ENCODE measurements at regions not wholly inside any gene's neighbourhood (a gene's known extent, or its start where the extent isn't known, plus 50 kb on each side); places are given as distances from the start of the nearest gene placed in this dataset.

DNA sequence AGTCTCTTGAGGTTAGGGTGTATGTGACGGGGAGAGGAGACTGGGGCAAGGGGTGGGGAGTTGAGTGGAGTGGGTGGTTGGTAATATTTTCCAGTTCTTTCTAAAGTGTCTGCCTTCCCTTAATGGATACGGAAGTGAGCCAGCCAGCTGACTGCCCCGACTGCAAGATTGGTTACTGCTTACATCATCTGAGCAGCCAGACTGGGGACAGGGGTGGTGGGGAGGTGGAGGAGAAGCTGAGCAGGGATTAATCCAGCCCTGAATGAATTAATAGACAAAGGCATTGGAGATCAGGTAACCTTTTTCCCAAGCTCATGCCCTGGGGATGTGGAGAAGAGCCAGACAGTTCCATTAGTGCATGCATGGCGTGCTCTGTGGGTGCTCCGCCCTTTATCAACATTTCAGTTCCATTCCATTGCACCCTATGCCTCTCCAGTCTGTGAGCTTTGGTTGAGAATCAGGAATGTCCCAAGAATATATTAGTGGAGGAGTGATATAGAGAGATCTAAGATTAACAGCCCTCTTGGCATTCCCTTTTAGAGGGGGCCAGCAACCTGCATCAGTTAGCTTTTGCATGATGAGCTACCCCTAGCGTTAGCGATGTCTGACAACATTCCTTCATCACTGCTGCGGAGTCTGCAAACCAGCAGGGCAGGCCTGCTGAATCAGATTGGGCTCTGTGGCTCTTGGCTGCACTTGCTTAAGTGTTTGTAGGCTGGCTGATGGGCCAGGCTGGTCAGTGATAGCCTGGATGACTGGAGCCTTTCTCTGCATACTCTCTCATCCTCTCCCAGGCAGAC lies 67.4 kb downstream of the TNP1 start:
- Histone ChIP-seq H3K4me1 (ENCODE audit: control insufficient read depth in 1 of 2, insufficient read depth in 2 of 2, low read length in 2 of 2) (no peaks in the 10 kb centered on the region), H3K27me3 (ENCODE audit: control insufficient read depth in 1 of 2, insufficient read depth in 2 of 2, low read length in 2 of 2) (no peaks in the 10 kb centered on the region), H3K27ac (ENCODE audit: low read depth, low read length) (no peak overlapping the region), H3K9me3 (ENCODE audit: control insufficient read depth in 1 of 2, low read length in 2 of 2) (no peaks in the 10 kb centered on the region), H3K9ac (ENCODE audit: low read depth in 1 of 2, low read length in 2 of 2) (no peak overlapping the region), H3K36me3 (ENCODE audit: control insufficient read depth in 1 of 2, insufficient read depth in 2 of 2, low read length in 2 of 2) (no peaks in the 10 kb centered on the region), H3K4me3 (ENCODE audit: low read depth in 1 of 2, low read length in 2 of 2) (no peak overlapping the region)

DNA sequence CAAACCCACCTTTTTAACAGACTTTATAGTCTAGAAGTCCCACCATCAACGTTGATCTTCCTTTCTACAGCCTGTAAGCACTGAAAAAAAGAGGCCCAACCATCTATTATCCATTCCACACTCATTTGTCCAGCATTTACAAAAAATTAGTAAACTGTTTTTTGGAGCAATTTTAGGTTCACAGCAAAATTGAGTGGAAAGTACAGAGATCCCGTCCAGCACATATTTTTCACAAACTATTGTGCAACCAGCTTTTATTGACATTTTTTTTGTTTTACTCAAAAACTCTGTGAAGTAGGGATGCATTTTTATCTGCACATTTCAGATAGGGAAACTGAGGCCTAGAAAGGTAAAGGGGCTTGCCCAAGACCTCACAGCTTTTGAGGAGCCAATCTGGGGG lies 68.6 kb downstream of the TNP1 start:
- H3K27me3 ChIP-seq (ENCODE audit: control insufficient read depth in 1 of 2, insufficient read depth in 2 of 2, low read length in 2 of 2) = no peaks in the 10 kb centered on the region
- H3K9me3 ChIP-seq (ENCODE audit: control insufficient read depth in 1 of 2, low read length in 2 of 2) = no peaks in the 10 kb centered on the region
- H3K4me1 ChIP-seq (ENCODE audit: control insufficient read depth in 1 of 2, insufficient read depth in 2 of 2, low read length in 2 of 2) = no peaks in the 10 kb centered on the region
- H3K27ac ChIP-seq (ENCODE audit: low read depth, low read length) = no peak overlapping the region
- no peak overlapping the region for H3K4me3 ChIP-seq (ENCODE audit: low read depth in 1 of 2, low read length in 2 of 2)
- no peaks in the 10 kb centered on the region for H3K36me3 ChIP-seq (ENCODE audit: control insufficient read depth in 1 of 2, insufficient read depth in 2 of 2, low read length in 2 of 2)
- H3K9ac ChIP-seq (ENCODE audit: low read depth in 1 of 2, low read length in 2 of 2) = no peak overlapping the region

GRCh38 chr2:216789081-216789480 lies 70.8 kb downstream of the TNP1 start:
- Histone ChIP-seq H3K36me3 (ENCODE audit: control insufficient read depth in 1 of 2, insufficient read depth in 2 of 2, low read length in 2 of 2) (no peaks in the 10 kb centered on the region), H3K27ac (ENCODE audit: low read depth, low read length) (no peak overlapping the region), H3K4me3 (ENCODE audit: low read depth in 1 of 2, low read length in 2 of 2) (no peak overlapping the region), H3K9me3 (ENCODE audit: control insufficient read depth in 1 of 2, low read length in 2 of 2) (no peaks in the 10 kb centered on the region), H3K4me1 (ENCODE audit: control insufficient read depth in 1 of 2, insufficient read depth in 2 of 2, low read length in 2 of 2) (no peaks in the 10 kb centered on the region), H3K27me3 (ENCODE audit: control insufficient read depth in 1 of 2, insufficient read depth in 2 of 2, low read length in 2 of 2) (no peaks in the 10 kb centered on the region), H3K9ac (ENCODE audit: low read depth in 1 of 2, low read length in 2 of 2) (no peak overlapping the region)

DNA sequence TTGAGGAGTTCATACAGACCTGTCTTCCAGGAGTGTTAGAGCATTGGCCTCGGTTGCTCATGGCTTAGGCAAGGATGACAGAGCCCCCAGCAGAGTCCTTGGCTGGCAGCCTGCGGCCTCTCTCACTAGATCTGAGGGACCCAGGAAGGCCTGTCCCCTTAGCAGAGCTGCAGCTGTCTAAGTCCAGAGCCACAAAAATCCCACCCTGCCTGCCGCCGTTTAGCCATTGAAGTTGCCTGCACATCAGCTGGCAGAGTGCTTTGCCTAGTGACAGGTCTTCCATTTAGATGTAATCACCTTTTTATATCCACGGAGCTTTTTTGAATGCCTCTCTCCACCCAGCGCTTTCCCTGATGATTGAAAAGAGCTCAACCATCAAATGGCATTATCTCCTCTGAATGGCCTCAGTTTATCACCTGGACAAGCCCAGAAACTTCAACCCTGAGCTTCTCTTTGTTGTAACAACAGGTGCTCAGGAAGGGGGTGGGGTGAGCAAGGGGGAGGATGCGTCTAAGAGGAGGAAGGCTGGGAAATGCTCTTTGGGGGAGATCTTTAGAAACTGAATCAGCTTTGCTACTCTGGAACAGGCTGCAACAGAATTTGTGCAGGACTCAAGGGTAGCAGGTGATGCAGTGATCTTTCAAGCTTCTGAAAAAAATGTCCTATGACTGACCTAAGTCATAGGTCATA lies 71.9 kb downstream of the TNP1 start:
- Histone ChIP-seq H3K36me3 (ENCODE audit: control insufficient read depth in 1 of 2, insufficient read depth in 2 of 2, low read length in 2 of 2) (no peaks in the 10 kb centered on the region), H3K27me3 (ENCODE audit: control insufficient read depth in 1 of 2, insufficient read depth in 2 of 2, low read length in 2 of 2) (no peaks in the 10 kb centered on the region), H3K4me1 (ENCODE audit: control insufficient read depth in 1 of 2, insufficient read depth in 2 of 2, low read length in 2 of 2) (no peaks in the 10 kb centered on the region), H3K9me3 (ENCODE audit: control insufficient read depth in 1 of 2, low read length in 2 of 2) (no peaks in the 10 kb centered on the region), H3K9ac (ENCODE audit: low read depth in 1 of 2, low read length in 2 of 2) (no peak overlapping the region), H3K4me3 (ENCODE audit: low read depth in 1 of 2, low read length in 2 of 2) (no peak overlapping the region), H3K27ac (ENCODE audit: low read depth, low read length) (no peak overlapping the region)

DNA sequence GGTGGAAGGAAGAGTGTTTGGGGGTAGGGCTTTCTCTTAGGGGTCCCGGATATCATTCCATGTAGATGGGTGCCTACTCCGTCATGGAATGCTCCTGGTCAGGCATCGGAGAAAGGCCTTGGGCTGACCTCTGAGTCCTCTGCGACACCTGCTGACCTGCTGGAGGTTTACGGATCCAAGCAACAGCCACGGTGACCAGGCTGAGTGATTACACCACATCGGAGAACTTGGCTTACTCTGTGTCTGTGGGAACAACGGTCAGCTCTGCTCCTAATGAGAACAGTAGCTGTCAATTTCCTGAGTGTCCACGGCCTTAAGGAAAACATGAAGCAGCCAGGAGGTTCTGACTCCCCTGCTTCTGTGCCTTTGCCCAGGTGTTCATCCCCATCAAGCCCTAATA lies 73.2 kb downstream of the TNP1 start:
- Histone ChIP-seq H3K27ac (ENCODE audit: low read depth, low read length) (no peak overlapping the region), H3K36me3 (ENCODE audit: control insufficient read depth in 1 of 2, insufficient read depth in 2 of 2, low read length in 2 of 2) (no peaks in the 10 kb centered on the region), H3K9me3 (ENCODE audit: control insufficient read depth in 1 of 2, low read length in 2 of 2) (no peaks in the 10 kb centered on the region), H3K9ac (ENCODE audit: low read depth in 1 of 2, low read length in 2 of 2) (no peak overlapping the region), H3K4me1 (ENCODE audit: control insufficient read depth in 1 of 2, insufficient read depth in 2 of 2, low read length in 2 of 2) (no peaks in the 10 kb centered on the region), H3K4me3 (ENCODE audit: low read depth in 1 of 2, low read length in 2 of 2) (no peak overlapping the region), H3K27me3 (ENCODE audit: control insufficient read depth in 1 of 2, insufficient read depth in 2 of 2, low read length in 2 of 2) (no peaks in the 10 kb centered on the region)

DNA sequence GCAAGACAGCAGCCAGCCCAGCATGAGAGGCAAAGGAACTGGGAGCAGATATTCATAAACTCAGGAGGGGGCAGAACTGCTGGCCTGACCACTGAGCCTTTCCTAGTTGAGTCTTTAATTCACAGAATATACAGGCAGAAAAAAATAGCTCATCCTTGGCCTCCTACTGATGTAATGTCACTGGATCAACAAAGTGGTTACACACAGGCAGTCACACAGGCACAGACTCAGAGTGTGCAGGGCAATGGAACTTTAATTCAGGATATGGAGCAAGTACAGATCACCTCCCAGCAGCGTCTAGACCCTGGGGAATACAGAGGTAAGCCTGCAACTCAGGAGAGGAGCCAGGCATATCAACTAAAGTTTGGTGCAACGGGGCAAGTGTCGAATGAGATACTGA lies 75.4 kb downstream of the TNP1 start:
- Histone ChIP-seq H3K27ac (ENCODE audit: low read depth, low read length) (no peak overlapping the region), H3K9ac (ENCODE audit: low read depth in 1 of 2, low read length in 2 of 2) (no peak overlapping the region), H3K27me3 (ENCODE audit: control insufficient read depth in 1 of 2, insufficient read depth in 2 of 2, low read length in 2 of 2) (no peaks in the 10 kb centered on the region), H3K4me1 (ENCODE audit: control insufficient read depth in 1 of 2, insufficient read depth in 2 of 2, low read length in 2 of 2) (no peaks in the 10 kb centered on the region), H3K36me3 (ENCODE audit: control insufficient read depth in 1 of 2, insufficient read depth in 2 of 2, low read length in 2 of 2) (no peaks in the 10 kb centered on the region), H3K9me3 (ENCODE audit: control insufficient read depth in 1 of 2, low read length in 2 of 2) (no peaks in the 10 kb centered on the region), H3K4me3 (ENCODE audit: low read depth in 1 of 2, low read length in 2 of 2) (no peak overlapping the region)

DNA sequence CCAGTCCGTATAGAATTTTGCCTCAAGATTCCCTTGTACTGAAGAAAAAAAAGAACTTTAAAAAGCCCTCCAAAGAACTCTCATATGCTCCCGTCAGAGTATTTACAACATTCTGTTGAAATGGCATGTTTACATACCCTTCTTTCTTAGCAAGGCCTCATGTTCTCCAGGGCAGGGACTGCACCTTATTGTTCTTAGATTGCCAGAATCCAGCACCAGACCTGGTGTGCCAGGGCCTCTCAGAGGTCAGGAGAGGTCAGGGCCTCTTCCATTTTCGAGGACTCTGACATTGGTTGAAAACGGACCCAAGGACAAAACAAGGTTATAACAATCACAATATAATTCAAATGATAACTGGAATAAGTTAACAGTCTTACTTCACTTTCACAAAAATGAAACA lies 78.2 kb downstream of the TNP1 start:
- H3K4me3 ChIP-seq (ENCODE audit: low read depth in 1 of 2, low read length in 2 of 2) = no peak overlapping the region
- no peak overlapping the region for H3K9ac ChIP-seq (ENCODE audit: low read depth in 1 of 2, low read length in 2 of 2)
- no peaks in the 10 kb centered on the region for H3K9me3 ChIP-seq (ENCODE audit: control insufficient read depth in 1 of 2, low read length in 2 of 2)
- no peaks in the 10 kb centered on the region for H3K27me3 ChIP-seq (ENCODE audit: control insufficient read depth in 1 of 2, insufficient read depth in 2 of 2, low read length in 2 of 2)
- H3K36me3 ChIP-seq (ENCODE audit: control insufficient read depth in 1 of 2, insufficient read depth in 2 of 2, low read length in 2 of 2) = no peaks in the 10 kb centered on the region
- no peak overlapping the region for H3K27ac ChIP-seq (ENCODE audit: low read depth, low read length)
- no peaks in the 10 kb centered on the region for H3K4me1 ChIP-seq (ENCODE audit: control insufficient read depth in 1 of 2, insufficient read depth in 2 of 2, low read length in 2 of 2)

GRCh38 chr2:216780843-216781242 lies 79.0 kb downstream of the TNP1 start:
- H3K27ac ChIP-seq (ENCODE audit: low read depth, low read length) = no peak overlapping the region
- no peak overlapping the region for H3K4me3 ChIP-seq (ENCODE audit: low read depth in 1 of 2, low read length in 2 of 2)
- no peaks in the 10 kb centered on the region for H3K9me3 ChIP-seq (ENCODE audit: control insufficient read depth in 1 of 2, low read length in 2 of 2)
- no peaks in the 10 kb centered on the region for H3K27me3 ChIP-seq (ENCODE audit: control insufficient read depth in 1 of 2, insufficient read depth in 2 of 2, low read length in 2 of 2)
- no peaks in the 10 kb centered on the region for H3K4me1 ChIP-seq (ENCODE audit: control insufficient read depth in 1 of 2, insufficient read depth in 2 of 2, low read length in 2 of 2)
- no peaks in the 10 kb centered on the region for H3K36me3 ChIP-seq (ENCODE audit: control insufficient read depth in 1 of 2, insufficient read depth in 2 of 2, low read length in 2 of 2)
- no peak overlapping the region for H3K9ac ChIP-seq (ENCODE audit: low read depth in 1 of 2, low read length in 2 of 2)

DNA sequence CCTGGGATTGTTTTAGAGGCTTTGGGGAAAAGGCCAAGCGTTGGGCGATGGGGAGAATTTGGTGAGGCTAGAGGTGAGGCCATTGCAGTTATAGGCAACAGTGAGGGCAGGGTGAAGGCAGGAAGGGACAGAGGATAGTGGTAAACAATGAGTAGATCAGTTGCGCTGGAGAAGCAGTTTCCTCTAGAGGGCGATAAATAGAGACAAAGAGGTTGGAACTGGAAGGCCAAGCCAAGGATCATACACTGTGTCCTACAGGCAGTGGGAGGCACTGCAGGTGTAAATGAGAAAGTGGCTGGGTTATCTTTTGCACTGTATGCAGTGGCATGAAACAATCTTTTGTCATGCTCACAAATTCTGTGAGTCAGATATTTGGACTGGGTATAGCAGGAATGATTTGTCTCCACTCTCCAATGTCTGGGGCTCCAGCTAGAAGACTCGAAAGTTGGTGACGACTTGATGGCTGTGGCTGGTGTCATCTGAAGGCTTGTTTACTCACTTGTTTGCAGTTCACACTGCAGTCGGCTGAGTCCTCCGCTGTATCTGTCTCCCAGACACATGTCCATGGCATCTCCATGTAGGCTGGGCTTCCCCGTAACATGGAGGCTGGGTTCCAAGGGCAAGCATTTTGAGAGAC lies 82.1 kb downstream of the TNP1 start:
- H3K4me1 ChIP-seq (ENCODE audit: control insufficient read depth in 1 of 2, insufficient read depth in 2 of 2, low read length in 2 of 2) = peaks cover 0 to 5% of the 10 kb centered on the region in 2 donors
- no peaks in the 10 kb centered on the region for H3K9me3 ChIP-seq (ENCODE audit: control insufficient read depth in 1 of 2, low read length in 2 of 2)
- H3K4me3 ChIP-seq (ENCODE audit: low read depth in 1 of 2, low read length in 2 of 2) = no peak overlapping the region

DNA sequence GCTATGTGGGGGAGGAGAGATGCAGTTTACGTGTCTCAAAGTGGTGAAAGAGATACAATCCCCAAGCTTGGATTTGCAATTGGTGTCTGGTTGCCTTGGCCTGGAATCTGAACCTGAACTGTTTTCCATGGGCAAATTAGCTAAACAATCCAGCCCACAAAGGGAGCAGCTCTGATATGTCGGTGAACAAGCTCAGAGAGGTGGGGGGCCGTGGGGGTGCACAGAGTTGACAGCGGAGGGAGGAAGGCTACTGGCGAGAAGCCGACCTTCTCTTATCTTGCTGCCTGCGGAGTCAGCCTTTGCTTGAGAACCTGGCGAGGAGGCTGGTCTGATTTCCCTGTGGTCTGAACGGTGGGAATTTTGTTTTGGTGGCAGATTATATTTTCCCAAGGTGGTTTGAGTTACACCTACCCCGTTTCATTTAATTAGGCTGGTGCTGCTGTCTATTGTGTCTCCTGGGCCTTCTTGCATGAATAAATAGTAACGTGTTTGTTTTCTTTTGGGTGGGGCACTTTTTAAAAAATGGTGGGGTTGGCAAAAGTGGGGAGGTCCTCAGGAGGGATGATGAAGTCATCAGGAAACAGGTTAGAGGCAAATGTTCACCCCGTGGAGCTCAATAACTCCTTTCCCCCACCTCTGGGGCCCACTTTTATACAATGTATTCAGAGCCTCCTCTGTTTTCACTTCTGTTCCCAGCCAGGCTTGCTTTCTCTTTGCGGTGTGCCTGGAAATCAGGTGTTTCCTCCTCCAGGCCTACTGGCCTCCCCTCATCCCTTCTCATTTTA lies 80.9 kb upstream of the IGFBP5 start:
- Histone ChIP-seq H3K9ac (ENCODE audit: low read depth in 1 of 2, low read length in 2 of 2) (no peak overlapping the region), H3K4me1 (ENCODE audit: control insufficient read depth in 1 of 2, insufficient read depth in 2 of 2, low read length in 2 of 2) (peaks cover 0 to 5% of the 10 kb centered on the region in 2 donors), H3K27me3 (ENCODE audit: control insufficient read depth in 1 of 2, insufficient read depth in 2 of 2, low read length in 2 of 2) (no peaks in the 10 kb centered on the region), H3K27ac (ENCODE audit: low read depth, low read length) (no peak overlapping the region), H3K4me3 (ENCODE audit: low read depth in 1 of 2, low read length in 2 of 2) (no peak overlapping the region), H3K9me3 (ENCODE audit: control insufficient read depth in 1 of 2, low read length in 2 of 2) (no peaks in the 10 kb centered on the region), H3K36me3 (ENCODE audit: control insufficient read depth in 1 of 2, insufficient read depth in 2 of 2, low read length in 2 of 2) (no peaks in the 10 kb centered on the region)

More for the DNA sequence above, 82.1 kb downstream of the TNP1 start:
- no peaks in the 10 kb centered on the region for H3K27me3 ChIP-seq (ENCODE audit: control insufficient read depth in 1 of 2, insufficient read depth in 2 of 2, low read length in 2 of 2)
- H3K9ac ChIP-seq (ENCODE audit: low read depth in 1 of 2, low read length in 2 of 2) = no peak overlapping the region
- no peak overlapping the region for H3K27ac ChIP-seq (ENCODE audit: low read depth, low read length)
- no peaks in the 10 kb centered on the region for H3K36me3 ChIP-seq (ENCODE audit: control insufficient read depth in 1 of 2, insufficient read depth in 2 of 2, low read length in 2 of 2)
